HepG2 (cell line): ENCODE measurements at regions not wholly inside any gene's neighbourhood (a gene's known extent, or its start where the extent isn't known, plus 50 kb on each side); places are given as distances from the start of the nearest gene placed in this dataset.

Experiments
- EZH2 ChIP-seq: conservative IDR thresholded peaks from 2 replicates; pipeline ENCODE4 v1.6.1; 2012; ENCODE audit warnings: mild to moderate bottlenecking, low read depth, low read length, moderate library complexity
- ISX ChIP-seq: sonication (generic); formaldehyde crosslinking; conservative IDR thresholded peaks from 2 replicates; pipeline ENCODE4 v1.5.0; 2020; ENCODE audit warnings: missing genetic modification reagents
- KMT2A ChIP-seq: sonication (generic); formaldehyde crosslinking; IDR thresholded peaks from 2 replicates; pipeline ENCODE4 v1.4.0; 2020; ENCODE audit warnings: missing genetic modification reagents
- LBX2 ChIP-seq: sonication (generic); formaldehyde crosslinking; IDR thresholded peaks from 2 replicates; pipeline ENCODE4 v1.5.0; 2020; ENCODE audit warnings: missing genetic modification reagents, mild to moderate bottlenecking, borderline replicate concordance
- MED8 ChIP-seq: sonication (generic); formaldehyde crosslinking; IDR thresholded peaks from 2 replicates; pipeline ENCODE4 v1.8.1; 2023; ENCODE audit warnings: mild to moderate bottlenecking, missing genetic modification reagents; ENCODE audit not compliant: insufficient replicate concordance
- MTA3 ChIP-seq: sonication (generic); formaldehyde crosslinking; IDR thresholded peaks from 2 replicates; pipeline ENCODE4 v1.4.0; 2020; ENCODE audit warnings: missing genetic modification reagents
- PRPF4 ChIP-seq: fragments of 200-400 bp; formaldehyde crosslinking; IDR thresholded peaks from 2 replicates; pipeline ENCODE4 v1.6.1; 2016; ENCODE audit warnings: low read length, low read depth; ENCODE audit not compliant: poor library complexity, severe bottlenecking
- RCOR2 ChIP-seq: IDR thresholded peaks from 2 replicates; pipeline ENCODE4 v1.6.1; 2016; ENCODE audit warnings: missing biosample characterization, missing genetic modification reagents
- TFE3 ChIP-seq: IDR thresholded peaks from 2 replicates; pipeline ENCODE4 v1.6.1; 2016
- THAP11 ChIP-seq: IDR thresholded peaks from 2 replicates; pipeline ENCODE4 v1.6.1; 2016; ENCODE audit warnings: missing biosample characterization, missing genetic modification reagents
- U2AF1 ChIP-seq: fragments of 200-400 bp; formaldehyde crosslinking; optimal IDR thresholded peaks from 2 replicates; pipeline ENCODE3; 2017; ENCODE audit warnings: mild to moderate bottlenecking, low read depth, low read length
- ZBTB2 ChIP-seq: sonication (generic); formaldehyde crosslinking; IDR thresholded peaks from 2 replicates; pipeline ENCODE4 v1.8.0; 2022; ENCODE audit warnings: low read depth, missing genetic modification reagents
- ZBTB8A ChIP-seq: sonication (generic); formaldehyde crosslinking; IDR thresholded peaks from 2 replicates; pipeline ENCODE4 v1.4.0; 2020; ENCODE audit warnings: mild to moderate bottlenecking, low read depth, missing genetic modification reagents, borderline replicate concordance
- ZFYVE20 ChIP-seq: sonication (generic); formaldehyde crosslinking; IDR thresholded peaks from 2 replicates; pipeline ENCODE4 v1.8.0; 2023; ENCODE audit warnings: low read depth, mild to moderate bottlenecking, moderate library complexity, missing genetic modification reagents, borderline replicate concordance
- ZMAT5 ChIP-seq: sonication (generic); formaldehyde crosslinking; IDR thresholded peaks from 2 replicates; pipeline ENCODE4 v1.5.0; 2020; ENCODE audit warnings: mild to moderate bottlenecking, low read depth, missing genetic modification reagents, borderline replicate concordance
- ZNF263 ChIP-seq: sonication (generic); formaldehyde crosslinking; IDR thresholded peaks from 2 replicates; pipeline ENCODE4 v1.4.0; 2020; ENCODE audit warnings: missing genetic modification reagents
- ZNF605 ChIP-seq: sonication (generic); formaldehyde crosslinking; IDR thresholded peaks from 2 replicates; pipeline ENCODE4 v1.8.0; 2022; ENCODE audit warnings: mild to moderate bottlenecking, missing genetic modification reagents
- ZNF652 ChIP-seq: IDR thresholded peaks from 2 replicates; pipeline ENCODE4 v1.6.1; 2016; ENCODE audit warnings: low read depth, borderline replicate concordance
- TF ChIP-seq, protein P1 (sequence below): sonication (generic); formaldehyde crosslinking; IDR thresholded peaks from 2 replicates; pipeline ENCODE4 v1.4.0; 2020; ENCODE audit warnings: missing genetic modification reagents, borderline replicate concordance
- TF ChIP-seq, protein P2 (sequence below): sonication (generic); formaldehyde crosslinking; IDR thresholded peaks from 2 replicates; pipeline ENCODE4 v1.9.0; 2022; ENCODE audit warnings: missing genetic modification reagents, mild to moderate bottlenecking, borderline replicate concordance

DNA sequence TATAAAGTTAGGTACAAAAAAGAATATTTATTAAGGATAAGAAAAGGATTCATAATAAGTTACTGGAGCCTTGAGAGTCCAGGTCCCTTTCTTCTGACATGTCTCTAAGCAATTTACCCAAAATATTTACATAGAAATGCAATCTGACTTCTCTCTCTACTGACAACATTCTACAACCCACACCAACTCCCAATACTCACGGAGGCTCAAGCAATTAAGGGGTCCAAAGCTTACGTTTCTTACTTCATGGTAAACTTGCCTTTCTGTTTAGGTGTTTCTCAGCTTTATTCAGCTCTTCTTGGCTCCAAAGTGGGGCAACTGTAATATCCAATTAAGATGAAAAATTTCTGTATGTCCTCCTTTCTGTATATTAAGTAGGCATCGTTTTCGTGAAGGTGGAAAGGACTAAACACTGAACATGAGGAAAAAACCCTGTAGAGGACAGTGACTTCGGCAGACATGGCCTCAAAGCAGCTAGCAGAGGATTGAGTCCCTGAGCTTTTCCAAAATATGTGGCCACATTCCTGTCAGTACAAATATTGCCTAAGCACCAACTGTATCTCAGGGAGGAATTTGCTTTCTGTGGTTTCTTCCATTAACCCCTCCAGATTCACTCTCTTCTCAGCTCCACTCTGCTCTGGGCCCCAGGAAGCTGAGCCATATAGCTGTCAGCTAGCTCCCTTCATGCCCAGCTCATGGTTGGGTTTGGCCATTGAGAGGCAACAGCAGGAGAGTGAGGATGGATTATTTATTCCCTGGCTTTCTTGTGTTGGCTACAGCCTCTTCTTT, 67.9 kb upstream of the GLS start (continued):
- TF ChIP-seq, protein P1, sequence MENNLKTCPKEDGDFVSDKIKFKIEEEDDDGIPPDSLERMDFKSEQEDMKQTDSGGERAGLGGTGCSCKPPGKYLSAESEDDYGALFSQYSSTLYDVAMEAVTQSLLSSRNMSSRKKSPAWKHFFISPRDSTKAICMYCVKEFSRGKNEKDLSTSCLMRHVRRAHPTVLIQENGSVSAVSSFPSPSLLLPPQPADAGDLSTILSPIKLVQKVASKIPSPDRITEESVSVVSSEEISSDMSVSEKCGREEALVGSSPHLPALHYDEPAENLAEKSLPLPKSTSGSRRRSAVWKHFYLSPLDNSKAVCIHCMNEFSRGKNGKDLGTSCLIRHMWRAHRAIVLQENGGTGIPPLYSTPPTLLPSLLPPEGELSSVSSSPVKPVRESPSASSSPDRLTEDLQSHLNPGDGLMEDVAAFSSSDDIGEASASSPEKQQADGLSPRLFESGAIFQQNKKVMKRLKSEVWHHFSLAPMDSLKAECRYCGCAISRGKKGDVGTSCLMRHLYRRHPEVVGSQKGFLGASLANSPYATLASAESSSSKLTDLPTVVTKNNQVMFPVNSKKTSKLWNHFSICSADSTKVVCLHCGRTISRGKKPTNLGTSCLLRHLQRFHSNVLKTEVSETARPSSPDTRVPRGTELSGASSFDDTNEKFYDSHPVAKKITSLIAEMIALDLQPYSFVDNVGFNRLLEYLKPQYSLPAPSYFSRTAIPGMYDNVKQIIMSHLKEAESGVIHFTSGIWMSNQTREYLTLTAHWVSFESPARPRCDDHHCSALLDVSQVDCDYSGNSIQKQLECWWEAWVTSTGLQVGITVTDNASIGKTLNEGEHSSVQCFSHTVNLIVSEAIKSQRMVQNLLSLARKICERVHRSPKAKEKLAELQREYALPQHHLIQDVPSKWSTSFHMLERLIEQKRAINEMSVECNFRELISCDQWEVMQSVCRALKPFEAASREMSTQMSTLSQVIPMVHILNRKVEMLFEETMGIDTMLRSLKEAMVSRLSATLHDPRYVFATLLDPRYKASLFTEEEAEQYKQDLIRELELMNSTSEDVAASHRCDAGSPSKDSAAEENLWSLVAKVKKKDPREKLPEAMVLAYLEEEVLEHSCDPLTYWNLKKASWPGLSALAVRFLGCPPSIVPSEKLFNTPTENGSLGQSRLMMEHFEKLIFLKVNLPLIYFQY (CRISPR knock-in tag), result 0 out of 2 replicates have a peak, but pooled peaks have one; percentile 33
- TF ChIP-seq, protein P2, sequence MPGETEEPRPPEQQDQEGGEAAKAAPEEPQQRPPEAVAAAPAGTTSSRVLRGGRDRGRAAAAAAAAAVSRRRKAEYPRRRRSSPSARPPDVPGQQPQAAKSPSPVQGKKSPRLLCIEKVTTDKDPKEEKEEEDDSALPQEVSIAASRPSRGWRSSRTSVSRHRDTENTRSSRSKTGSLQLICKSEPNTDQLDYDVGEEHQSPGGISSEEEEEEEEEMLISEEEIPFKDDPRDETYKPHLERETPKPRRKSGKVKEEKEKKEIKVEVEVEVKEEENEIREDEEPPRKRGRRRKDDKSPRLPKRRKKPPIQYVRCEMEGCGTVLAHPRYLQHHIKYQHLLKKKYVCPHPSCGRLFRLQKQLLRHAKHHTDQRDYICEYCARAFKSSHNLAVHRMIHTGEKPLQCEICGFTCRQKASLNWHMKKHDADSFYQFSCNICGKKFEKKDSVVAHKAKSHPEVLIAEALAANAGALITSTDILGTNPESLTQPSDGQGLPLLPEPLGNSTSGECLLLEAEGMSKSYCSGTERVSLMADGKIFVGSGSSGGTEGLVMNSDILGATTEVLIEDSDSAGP, result no peak
- TF ChIP-seq ZBTB2 (CRISPR knock-in tag) (no peak), EZH2 (no peak), MED8 (no peak), MTA3 (no peak), U2AF1 (no peak), ZNF652 (CRISPR knock-in tag) (peak; percentile 91), RCOR2 (CRISPR knock-in tag) (no peak), THAP11 (CRISPR knock-in tag) (peak; percentile 30; the same call in 1 of the 2 replicates), ZNF605 (peak; percentile 72; the same call in 1 of the 2 replicates), LBX2 (no peak), PRPF4 (no peak), ISX (CRISPR knock-in tag) (no peak), ZNF263 (CRISPR knock-in tag) (0 out of 2 replicates have a peak, but pooled peaks have one; percentile 25), ZBTB8A (no peak), KMT2A (CRISPR knock-in tag) (peak; percentile 77), ZMAT5 (no peak), ZFYVE20 (no peak), TFE3 (CRISPR knock-in tag) (peak; percentile 56; the same call in 1 of the 2 replicates)
